GM21723 (cell line): ENCODE measurements at regions not wholly inside any gene's neighbourhood (a gene's known extent, or its start where the extent isn't known, plus 50 kb on each side); places are given as distances from the start of the nearest gene placed in this dataset.

ENCODE experiments used
- ATAC-seq: cut with Tn5 transposase; IDR thresholded peaks from one replicate; pipeline ENCODE4 v1.9.1; 2021; ENCODE audit warnings: mild to moderate bottlenecking, moderate library complexity; ENCODE audit not compliant: unreplicated experiment

DNA sequence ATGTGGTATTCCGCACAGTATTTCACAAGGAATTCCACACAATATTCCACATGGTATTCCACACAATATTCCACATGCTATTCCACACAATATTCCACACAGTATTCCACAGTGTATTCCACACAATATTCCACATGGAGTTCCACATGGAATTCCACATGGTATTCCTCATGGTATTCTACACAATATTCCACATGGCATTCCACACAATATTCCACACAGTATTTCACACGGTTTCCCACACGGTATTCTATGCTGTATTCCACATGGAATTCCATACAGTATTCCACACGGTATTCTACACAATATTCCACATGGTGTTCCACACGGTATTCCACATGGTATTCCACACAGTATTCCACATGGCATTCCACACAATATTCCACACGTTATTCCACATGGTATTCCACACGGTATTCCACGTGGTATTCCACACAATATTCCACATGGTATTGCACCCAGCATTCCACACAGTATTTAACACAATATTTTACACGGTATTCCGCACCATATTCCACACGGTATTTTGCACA, 137.3 kb upstream of the CHST15 start:
- no peak for ATAC-seq

DNA sequence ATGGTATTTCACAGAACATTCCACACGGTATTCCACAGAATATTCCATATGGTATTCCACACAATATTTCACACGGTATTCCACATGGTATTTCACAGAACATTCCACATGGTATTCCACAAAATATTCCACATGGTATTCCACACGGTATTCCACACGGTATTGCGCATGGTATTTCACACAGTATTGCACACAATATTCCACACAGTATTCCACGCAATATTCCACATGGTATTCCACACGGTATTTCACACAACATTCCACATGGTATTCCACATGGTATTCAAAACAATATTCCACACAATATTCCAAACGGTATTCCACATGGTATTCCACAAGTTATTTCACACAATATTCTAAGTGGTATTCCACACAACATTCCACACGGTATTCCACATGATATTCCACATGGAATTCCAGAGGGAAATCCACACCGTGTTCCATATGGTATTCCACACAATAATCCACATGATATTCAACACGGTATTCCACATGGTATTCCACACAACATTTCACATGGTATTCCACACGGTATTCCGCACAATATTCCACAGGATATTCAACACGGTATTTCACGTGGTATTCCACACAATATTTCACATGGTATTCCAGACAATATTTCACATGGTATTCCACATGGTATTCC, 136.7 kb upstream of the CHST15 start:
- no peak for ATAC-seq

DNA sequence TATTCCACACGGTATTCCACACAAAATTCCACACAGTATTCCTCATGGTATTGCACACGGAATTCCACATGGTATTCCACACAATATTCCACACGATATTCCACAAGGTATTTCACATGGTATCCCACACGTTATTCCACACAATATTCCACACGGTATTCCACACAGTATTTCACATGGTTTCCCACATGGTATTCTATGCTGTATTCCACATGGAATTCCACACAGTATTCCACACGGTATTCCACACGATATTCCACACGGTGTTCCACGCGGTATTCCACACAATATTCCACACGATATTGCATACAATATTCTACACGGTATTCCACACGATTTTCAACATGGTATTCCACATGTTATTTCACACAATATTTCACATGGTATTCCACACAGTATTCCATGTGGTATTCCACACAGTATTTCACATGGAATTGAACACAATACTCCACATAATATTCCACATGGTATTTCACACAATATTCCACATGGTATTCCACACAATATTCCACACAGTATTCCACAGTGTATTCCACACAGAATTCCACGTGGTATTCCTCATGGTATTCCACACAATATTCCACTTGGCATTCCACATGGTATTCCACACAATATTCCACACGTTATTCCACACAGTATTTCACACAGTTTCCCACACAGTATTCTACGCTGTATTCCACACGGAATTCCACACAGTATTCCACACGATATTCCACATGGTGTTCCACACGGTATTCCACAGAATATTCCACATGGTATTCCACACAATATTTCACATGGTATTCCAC, 136.0 kb upstream of the CHST15 start:
- ATAC-seq: no peak

- no peak for ATAC-seq
Observed at GRCh38 chr10:124228471-124228870, 135.1 kb upstream of the CHST15 start.

GRCh38 chr10:124227988-124228387, 134.6 kb upstream of the CHST15 start:
- no peak for ATAC-seq

DNA sequence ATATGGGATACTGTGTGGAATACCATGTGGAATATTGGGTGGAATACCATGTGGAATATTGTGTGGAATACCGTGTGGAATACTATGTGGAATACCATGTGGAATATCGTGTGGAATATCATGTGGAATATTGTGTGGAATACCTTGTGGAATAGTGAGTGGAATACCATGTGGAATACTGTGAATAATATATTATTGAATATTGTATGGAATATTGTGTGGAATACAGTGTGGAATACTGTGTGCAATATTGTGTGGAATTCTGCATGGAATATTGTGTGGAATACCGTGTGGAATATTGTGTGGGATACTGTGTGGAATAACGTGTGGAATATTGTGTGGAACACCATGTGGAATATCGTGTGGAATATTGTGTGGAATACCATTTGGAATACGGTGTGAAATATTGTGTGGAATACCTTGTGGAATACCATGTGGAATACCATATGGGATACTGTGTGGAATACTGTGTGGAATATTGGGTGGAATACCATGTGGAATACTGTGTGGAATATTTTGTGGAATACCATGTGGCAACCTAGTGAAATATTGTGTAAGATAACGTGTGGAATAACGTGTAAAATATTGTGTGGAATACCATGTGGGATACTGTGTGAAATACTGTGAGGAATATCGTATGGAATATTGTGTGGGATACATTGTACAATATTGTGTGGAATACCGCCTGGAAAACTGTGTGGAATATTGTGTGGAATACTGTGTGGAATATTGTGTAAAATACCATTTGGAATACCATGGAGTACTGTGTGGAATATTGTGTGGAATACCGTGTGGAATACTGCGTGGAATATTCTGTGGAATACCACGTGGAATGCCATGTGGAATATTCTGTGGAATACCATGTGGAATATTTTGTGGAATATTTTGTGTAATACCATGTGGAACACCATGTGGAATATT, 133.9 kb upstream of the CHST15 start:
- no peak for ATAC-seq

DNA sequence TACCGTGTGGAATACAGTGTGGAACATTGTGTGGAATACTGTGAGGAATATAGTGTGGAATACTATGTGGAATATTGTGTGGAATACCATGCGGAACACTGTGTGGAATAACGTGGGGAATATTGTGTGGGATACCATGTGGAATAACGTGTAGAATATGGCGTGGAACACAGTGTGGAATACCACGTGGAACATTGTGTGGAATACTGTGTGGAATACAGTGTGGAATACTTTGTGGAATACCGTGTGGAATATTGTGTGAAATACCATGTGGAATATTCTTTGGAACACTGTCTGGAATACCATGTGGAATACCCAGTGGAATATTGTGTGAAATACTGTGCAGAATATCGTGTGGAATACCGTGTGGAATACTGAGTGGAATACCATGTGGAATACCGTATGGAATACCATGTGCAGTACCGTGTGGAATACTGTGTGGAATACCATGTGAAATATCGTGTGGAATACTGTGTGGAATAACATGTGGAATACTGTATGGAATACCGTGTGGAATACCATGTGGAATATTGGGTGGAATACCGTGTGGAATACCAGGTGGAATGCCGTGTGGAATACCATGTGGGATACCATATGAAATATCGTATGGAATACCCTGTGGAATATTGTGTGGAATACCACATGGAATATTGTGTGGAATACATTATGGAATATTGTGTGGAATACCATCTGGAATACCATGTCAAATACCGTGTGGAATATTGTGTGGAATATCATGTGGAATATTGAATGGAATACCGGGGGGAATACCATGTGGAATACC, 133.1 kb upstream of the CHST15 start:
- ATAC-seq: no peak

- ATAC-seq: no peak
Observed at GRCh38 chr10:124225467-124226270, 132.3 kb upstream of the CHST15 start.

- ATAC-seq: no peak
Observed at GRCh38 chr10:124225029-124225466, 131.7 kb upstream of the CHST15 start.

DNA sequence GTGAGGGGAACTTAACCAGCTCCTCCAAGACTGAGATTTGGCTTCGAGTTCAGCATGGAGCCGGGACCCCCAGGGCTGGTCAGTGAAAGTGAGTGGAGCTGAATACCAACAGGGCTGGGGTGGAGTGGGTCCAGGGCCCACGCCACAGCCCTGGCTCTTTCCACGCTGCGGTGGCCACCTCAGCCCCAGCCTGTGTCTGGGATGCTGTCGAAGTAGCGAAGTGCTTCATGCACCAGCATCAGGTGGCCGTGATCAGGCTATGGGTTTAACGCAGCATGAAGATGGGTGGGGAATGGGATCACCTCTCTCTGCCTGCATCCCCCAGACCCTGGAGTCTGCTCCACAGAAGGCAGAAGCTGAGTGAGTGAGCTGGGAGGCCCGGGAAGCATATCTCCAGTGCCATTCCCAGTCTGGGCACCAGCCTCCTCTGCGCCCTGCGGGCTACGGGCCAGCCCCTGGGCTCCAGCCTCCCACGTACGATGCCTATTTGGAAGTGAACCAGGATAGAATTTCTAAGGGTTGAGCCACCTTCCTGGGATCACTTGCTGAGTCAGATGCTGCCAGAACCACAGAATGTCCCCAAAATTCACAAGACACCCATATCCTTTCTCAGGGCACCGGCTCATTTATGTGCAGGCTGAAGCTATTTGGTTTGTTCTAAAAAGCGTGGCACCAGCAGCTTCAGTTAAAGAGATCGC, 131.1 kb upstream of the CHST15 start:
- no peak for ATAC-seq

- no peak for ATAC-seq
Observed at GRCh38 chr10:124223711-124224085, 130.3 kb upstream of the CHST15 start.

- ATAC-seq: no peak
Observed at GRCh38 chr10:124222988-124223710, 129.8 kb upstream of the CHST15 start.

DNA sequence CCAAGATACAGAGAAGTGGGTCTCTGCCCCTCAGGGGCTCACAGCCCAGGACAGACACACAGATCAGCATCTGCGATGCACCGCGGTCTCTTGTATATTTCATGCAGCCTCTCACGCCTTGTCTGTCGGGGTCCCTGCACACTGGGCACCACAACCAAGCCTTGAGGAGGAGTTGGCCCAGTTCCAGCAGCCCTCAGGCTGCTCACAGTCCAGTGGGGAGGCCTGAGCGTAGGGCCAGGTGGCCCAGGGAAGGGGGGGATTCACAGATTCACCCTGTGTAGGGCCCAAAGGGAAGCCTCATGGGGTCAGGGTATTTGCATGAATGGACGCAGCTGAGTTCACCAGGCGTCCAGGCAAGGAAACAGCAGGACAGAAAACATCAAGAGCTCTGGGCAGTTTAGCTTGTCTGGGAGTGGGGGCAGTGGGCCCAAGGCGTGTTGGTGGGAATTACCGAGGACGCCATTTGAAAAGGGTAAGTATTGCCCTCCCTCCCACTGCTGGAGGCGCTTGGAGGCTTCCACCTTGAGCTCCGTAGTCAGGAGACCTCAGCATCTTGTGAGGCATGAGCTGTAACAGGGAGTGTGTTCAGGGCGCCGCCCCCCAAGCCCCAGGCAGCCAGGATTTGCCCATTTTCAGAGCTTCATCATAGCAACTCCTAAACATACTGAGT, 129.1 kb upstream of the CHST15 start:
- ATAC-seq: peak; percentile 22

DNA sequence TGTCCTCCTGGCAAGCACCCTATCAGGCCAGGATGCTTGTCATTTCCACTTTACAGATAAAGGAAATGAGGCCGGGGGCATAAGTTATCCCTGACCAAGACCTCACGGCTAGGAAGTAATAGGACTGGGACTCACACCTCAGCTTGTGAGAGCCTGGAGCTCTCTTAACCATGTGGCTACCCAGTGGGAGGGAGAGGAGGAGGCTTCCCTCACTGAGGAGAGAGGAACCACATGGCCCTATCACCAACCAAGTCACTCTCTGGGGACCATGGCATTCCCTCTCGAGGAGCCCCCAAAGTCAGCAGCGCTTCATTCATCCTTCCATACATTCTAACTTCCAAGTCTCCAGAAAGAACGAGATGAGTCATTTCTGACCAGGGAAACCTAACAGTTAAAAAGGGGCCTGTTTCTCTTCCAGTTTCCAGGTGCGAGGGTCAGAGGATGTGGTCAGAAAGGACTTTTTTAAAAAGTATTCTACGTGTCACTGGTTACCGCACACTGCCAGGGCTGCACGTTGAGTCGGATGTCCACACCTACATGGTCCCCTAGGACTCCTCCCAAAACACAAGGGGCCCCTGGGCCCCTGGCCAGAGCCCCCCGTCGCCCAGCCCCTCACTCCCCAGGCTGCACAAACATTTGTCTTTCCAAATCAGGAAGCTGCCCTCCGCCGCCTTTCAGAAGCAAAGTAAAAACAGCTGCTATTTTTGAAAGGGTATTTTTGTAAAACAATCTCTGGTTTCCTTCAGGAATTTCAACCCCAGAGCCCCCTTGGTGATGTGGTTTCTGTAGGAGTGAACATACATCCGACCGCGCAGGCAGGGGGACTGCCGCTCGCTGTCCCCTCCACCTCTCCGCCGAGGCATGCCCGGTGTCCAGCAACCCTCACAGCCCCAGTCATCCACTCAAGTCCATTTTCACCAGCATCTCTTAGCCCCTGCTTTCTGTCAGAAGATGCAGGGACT, 128.2 kb upstream of the CHST15 start:
- ATAC-seq: peak; percentile 80

DNA sequence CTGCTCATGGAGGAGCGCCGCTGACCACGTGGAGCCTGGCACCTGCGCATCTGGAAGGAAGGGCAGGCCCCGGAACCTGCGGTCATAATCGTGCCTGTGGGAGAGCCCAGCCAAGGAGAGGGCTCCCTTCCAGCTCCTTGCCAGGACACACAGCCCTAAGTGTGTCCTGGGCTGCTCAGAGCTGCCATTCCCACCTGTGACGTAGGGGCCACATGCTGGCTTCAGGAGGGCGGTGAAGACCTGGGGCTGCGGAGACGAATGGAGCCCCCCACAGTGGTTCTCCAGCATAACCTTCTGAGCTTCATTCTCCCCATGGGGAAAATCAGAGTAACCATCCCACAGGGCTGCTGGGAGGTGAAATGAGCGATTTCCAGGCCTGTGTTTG, 127.6 kb upstream of the CHST15 start:
- no peak for ATAC-seq

DNA sequence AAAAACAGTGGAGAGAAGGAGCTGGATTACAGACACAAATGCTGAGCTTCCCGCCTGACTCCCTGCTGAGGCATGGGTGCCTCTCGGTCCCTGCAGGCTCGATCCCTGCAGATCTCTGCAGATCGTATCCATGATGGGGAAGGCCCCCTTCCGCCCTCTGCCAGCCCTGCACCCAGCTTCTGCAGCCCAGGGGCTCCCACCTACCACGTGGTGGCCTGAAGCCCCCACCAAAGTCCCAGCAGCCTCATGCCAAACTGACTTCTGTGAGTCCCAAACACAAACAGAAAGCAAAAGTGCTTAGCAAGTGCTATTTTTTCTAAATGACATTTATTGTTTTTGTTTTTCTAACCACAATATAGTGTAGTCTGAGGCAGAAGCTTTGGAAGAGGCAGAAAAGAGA, 127.1 kb upstream of the CHST15 start:
- no peak for ATAC-seq

DNA sequence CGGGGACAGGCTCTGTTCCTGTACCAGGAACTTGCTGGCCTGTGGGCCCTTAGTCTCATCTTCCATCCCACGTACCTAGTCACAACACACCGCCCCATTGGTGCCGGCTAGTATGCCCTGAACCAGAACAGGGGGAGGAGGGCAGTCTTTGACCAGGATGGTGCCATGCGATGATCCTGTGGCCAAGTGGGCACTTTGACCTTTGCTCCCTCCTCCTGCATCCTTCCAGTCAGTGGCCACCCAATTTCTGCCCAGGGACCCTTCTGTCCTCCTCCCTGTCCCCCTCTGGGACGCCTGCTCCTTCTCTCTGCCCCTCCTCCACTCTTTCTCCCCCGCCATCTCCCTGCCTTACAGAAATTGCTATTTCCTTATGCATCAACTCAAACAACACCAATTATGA, 126.3 kb upstream of the CHST15 start:
- no peak for ATAC-seq
